Sigmoid colon (tissue), 6 donors: ENCODE measurements at regions not wholly inside any gene's neighbourhood (a gene's known extent, or its start where the extent isn't known, plus 50 kb on each side); places are given as distances from the start of the nearest gene placed in this dataset.
A peak's percentile ranks its signal among the peaks of the same experiment; 100 is the strongest.

Source experiments
- DNase-seq: peaks from one replicate; pipeline ENCODE4 v3.0.0-alpha.2; 2019
- H3K27ac ChIP-seq, 4 donors: fragments of 200-600 bp; sonication (generic); one replicate each; pipeline ENCODE4 v1.5.1; 2016 to 2019; ENCODE audit warnings: mild to moderate bottlenecking in 1 of 4
- H3K27me3 ChIP-seq, 3 donors: fragments of 200-600 bp; sonication (generic); one replicate each; pipeline ENCODE4 v1.5.1; 2019; ENCODE audit warnings: mild to moderate bottlenecking in 1 of 3
- H3K36me3 ChIP-seq, 4 donors: fragments of 200-600 bp; sonication (generic); one replicate each; pipeline ENCODE4 v1.5.1; 2016 to 2019
- H3K4me1 ChIP-seq, 4 donors: fragments of 200-600 bp; sonication (generic); one replicate each; pipeline ENCODE4 v1.5.1; 2017 to 2019
- H3K4me3 ChIP-seq, 4 donors: fragments of 200-600 bp; sonication (generic); one replicate each; pipeline ENCODE4 v1.5.1; 2017 to 2019; ENCODE audit warnings: mild to moderate bottlenecking in 2 of 4, moderate library complexity in 1 of 4
- H3K9me3 ChIP-seq, 4 donors: fragments of 200-600 bp in 3 of 4; sonication (generic) in 3 of 4; one replicate each; pipeline versions ENCODE4 v1.5.1 to v1.6.1; 2013 to 2019
- CTCF ChIP-seq, 4 experiments: fragments of 450-650 bp in 3 of 4; fragments of 200-600 bp in 1 of 4; IDR thresholded peaks; one replicate each; pipeline ENCODE4 v1.5.1; 2016 to 2019; ENCODE audit warnings: antibody characterized with exemption in 4 of 4, mild to moderate bottlenecking in 3 of 4, moderate library complexity in 2 of 4
- EP300 ChIP-seq, 4 donors: sonication (generic); formaldehyde crosslinking; IDR thresholded peaks; one replicate each; pipeline ENCODE4 v1.6.1; 2017; ENCODE audit warnings: antibody characterized with exemption in 4 of 4
- POLR2A ChIP-seq, 2 donors: fragments of 450-650 bp; IDR thresholded peaks; one replicate each; pipeline ENCODE4 v1.6.1; 2016; ENCODE audit warnings: antibody characterized with exemption in 2 of 2, mild to moderate bottlenecking in 2 of 2, moderate library complexity in 2 of 2
- POLR2AphosphoS5 ChIP-seq, 4 donors: sonication (generic); formaldehyde crosslinking; IDR thresholded peaks; one replicate each; pipeline ENCODE4 v1.6.1; 2017; ENCODE audit warnings: antibody characterized with exemption in 4 of 4
- WGBS, 2 donors: extraction: QIAGEN DNeasy Blood & Tissue Kit; methylation state at CpG; one replicate each; pipeline ENCODE4 v1.1.7; 2013; 5-methylcytosine and 5-hydroxymethylcytosine counted together
- intact Hi-C: fragments of 100-400 bp; cut with DNase I; formaldehyde crosslinking; loops from one replicate; pipeline ENCODE4 v1.15.1; 2023
- donor health status: healthy with polysubstance abuse.
- donor health status: healthy.

GRCh38 chr20:21622097-21622857 lies 83.2 kb upstream of the PAX1 start:
- no peak for TF ChIP-seq POLR2AphosphoS5 (IDR thresholded peaks at IDR 0.05)
- TF ChIP-seq EP300 (IDR thresholded peaks at IDR 0.05), result no peak
- no peak overlapping the region for H3K27ac ChIP-seq
- no peak overlapping the region for H3K4me3 ChIP-seq
- peaks cover 0 to 6% (median 0%) of the 10 kb centered on the region in 3 donors for H3K27me3 ChIP-seq
- H3K9me3 ChIP-seq, result no peaks in the 10 kb centered on the region
- WGBS, 2 donors, result 41 to 77% methylated on average over 3 of the region's 3 CpGs
- no peaks in the 10 kb centered on the region for H3K4me1 ChIP-seq
- intact Hi-C loops, result no loop called here
- DNase-seq, result no peak
- H3K36me3 ChIP-seq, result no peaks in the 10 kb centered on the region

GRCh38 chr20:21618759-21619416 lies 86.6 kb upstream of the PAX1 start:
- DNase-seq, result no peak
- WGBS, 2 donors, result 61 to 62% methylated on average over 7 of the region's 7 CpGs

GRCh38 chr20:21615617-21616080 lies 89.8 kb upstream of the PAX1 start:
- 40% methylated on average over 10 of the region's 10 CpGs for WGBS, 2 donors
- H3K9me3 ChIP-seq, result no peaks in the 10 kb centered on the region
- no peaks in the 10 kb centered on the region for H3K4me1 ChIP-seq
- DNase-seq, result no peak
- TF ChIP-seq POLR2AphosphoS5 (IDR thresholded peaks at IDR 0.05) (no peak), CTCF (IDR thresholded peaks at IDR 0.05) (peak in 3 of 4 experiments; percentile 31 to 48 (median 32))
- H3K27me3 ChIP-seq, result peaks cover 0 to 21% (median 0%) of the 10 kb centered on the region in 3 donors
- no peaks in the 10 kb centered on the region for H3K36me3 ChIP-seq
- H3K27ac ChIP-seq, result no peak overlapping the region
- no peak overlapping the region for H3K4me3 ChIP-seq
- intact Hi-C loops, result no loop called here

More at GRCh38 chr20:21618759-21619416, 86.6 kb upstream of the PAX1 start:
- Histone ChIP-seq H3K4me1 (no peaks in the 10 kb centered on the region), H3K27me3 (peaks cover 0 to 23% (median 0%) of the 10 kb centered on the region in 3 donors), H3K9me3 (no peaks in the 10 kb centered on the region), H3K4me3 (no peak overlapping the region), H3K27ac (no peak overlapping the region), H3K36me3 (no peaks in the 10 kb centered on the region)
- no peak for TF ChIP-seq CTCF (IDR thresholded peaks at IDR 0.05)
- no peak for TF ChIP-seq POLR2A (IDR thresholded peaks at IDR 0.05)
- no peak for TF ChIP-seq EP300 (IDR thresholded peaks at IDR 0.05)
- TF ChIP-seq POLR2AphosphoS5 (IDR thresholded peaks at IDR 0.05), result no peak
- intact Hi-C loops, result no loop called here

- Histone ChIP-seq H3K9me3 (no peaks in the 10 kb centered on the region), H3K36me3 (no peaks in the 10 kb centered on the region), H3K4me1 (no peaks in the 10 kb centered on the region), H3K27ac (no peak overlapping the region), H3K4me3 (no peak overlapping the region), H3K27me3 (peaks cover 0 to 21% (median 0%) of the 10 kb centered on the region in 3 donors)
- 34 to 66% methylated on average over 6 of the region's 6 CpGs for WGBS, 2 donors
- intact Hi-C loops, result no loop called here
- TF ChIP-seq POLR2AphosphoS5 (IDR thresholded peaks at IDR 0.05) (no peak), EP300 (IDR thresholded peaks at IDR 0.05) (no peak), CTCF (IDR thresholded peaks at IDR 0.05) (no peak), POLR2A (IDR thresholded peaks at IDR 0.05) (no peak)
- no peak for DNase-seq
These were observed 90.5 kb upstream of the PAX1 start for GRCh38 chr20:21614980-21615379.

GRCh38 chr20:21613512-21613911 lies 92.0 kb upstream of the PAX1 start:
- intact Hi-C loops, result no loop called here
- Histone ChIP-seq H3K4me1 (no peaks in the 10 kb centered on the region), H3K36me3 (no peaks in the 10 kb centered on the region), H3K27me3 (peaks cover 0 to 21% (median 0%) of the 10 kb centered on the region in 3 donors), H3K9me3 (no peaks in the 10 kb centered on the region), H3K4me3 (no peak overlapping the region), H3K27ac (no peak overlapping the region)
- DNase-seq, result no peak
- no peak for TF ChIP-seq CTCF (IDR thresholded peaks at IDR 0.05)
- TF ChIP-seq POLR2AphosphoS5 (IDR thresholded peaks at IDR 0.05), result no peak
- TF ChIP-seq POLR2A (IDR thresholded peaks at IDR 0.05), result no peak
- no peak for TF ChIP-seq EP300 (IDR thresholded peaks at IDR 0.05)
- 9 to 51% methylated on average over 6 of the region's 6 CpGs for WGBS, 2 donors
